T-cell (primary cell): ENCODE measurements at regions not wholly inside any gene's neighbourhood (a gene's known extent, or its start where the extent isn't known, plus 50 kb on each side); places are given as distances from the start of the nearest gene placed in this dataset.

ENCODE experiments used
- ATAC-seq, 4 experiments: fragments of 200-7000 bp in 3 of 4; fragments of 150-1000 bp in 1 of 4; cut with Tn5 transposase; replicated peaks in 1 of 4; 1 replicate in 3 of 4; 2 replicates in 1 of 4; pipeline ENCODE4 v1.10.0; 2021; ENCODE audit warnings: moderate library complexity in 3 of 4, mild to moderate bottlenecking in 2 of 4, moderate number of reproducible peaks in 1 of 4
- CTCF ChIA-PET, 2 donors: fragments of 300-600 bp; sonication (Branson Sonifier 250); formaldehyde crosslinking; loops; one replicate each; lab custom pipeline; 2022; ENCODE audit warnings: antibody characterized with exemption in 2 of 2; lab: Charles Lee
- POLR2A ChIA-PET, 2 donors: fragments of 300-600 bp; sonication (Branson Sonifier 250); formaldehyde crosslinking; loops; one replicate each; lab custom pipeline; 2022; ENCODE audit warnings: antibody characterized with exemption in 2 of 2; lab: Charles Lee
- DNase-seq, 35 experiments: peaks; one replicate each; pipeline versions ENCODE4 v3.0.0 to v3.0.0-alpha.2; 2013 to 2023
- H3K27ac ChIP-seq: one replicate; pipeline ENCODE4 v1.5.1; 2013; ENCODE audit warnings: low read length
- H3K27me3 ChIP-seq, 2 experiments: replicated peaks in 1 of 2; 1 replicate in 1 of 2; 2 replicates in 1 of 2; pipeline versions ENCODE4 v1.6.1 to v1.7.0; 2013; ENCODE audit warnings: low read length in 1 of 2, mixed read lengths in 1 of 2; ENCODE audit not compliant: control insufficient read depth in 2 of 2, insufficient read depth in 2 of 2; ENCODE audit errors: extremely low read depth in 1 of 2
- H3K36me3 ChIP-seq, 2 donors: 1 replicate in 1 of 2; 2 replicates in 1 of 2; pipeline versions ENCODE4 v1.6.1 to v1.7.0; 2013; ENCODE audit warnings: low read length in 1 of 2; ENCODE audit not compliant: control insufficient read depth in 2 of 2, insufficient read depth in 1 of 2; ENCODE audit errors: extremely low read depth in 1 of 2
- H3K4me1 ChIP-seq, 2 experiments: 1 replicate in 1 of 2; 2 replicates in 1 of 2; pipeline versions ENCODE4 v1.6.1 to v1.7.0; 2013; ENCODE audit warnings: low read length in 2 of 2, mixed read lengths in 1 of 2; ENCODE audit not compliant: insufficient read depth in 2 of 2, control insufficient read depth in 1 of 2; ENCODE audit errors: extremely low read depth in 1 of 2
- H3K4me3 ChIP-seq, 2 donors: 1 replicate in 1 of 2; 2 replicates in 1 of 2; pipeline versions ENCODE4 v1.5.1 to v1.7.0; 2013; ENCODE audit warnings: mild to moderate bottlenecking in 2 of 2, low read length in 1 of 2, moderate library complexity in 1 of 2; ENCODE audit not compliant: control insufficient read depth in 1 of 2; ENCODE audit errors: extremely low read depth in 1 of 2
- H3K9me3 ChIP-seq: 2 replicates; pipeline ENCODE4 v1.7.0; 2013
- H3K27ac Mint-ChIP-seq, 2 donors: one replicate each; pipeline ENCODE4 v1.8.0; 2020 to 2021; ENCODE audit warnings: mild to moderate bottlenecking in 2 of 2, mixed read lengths in 2 of 2
- H3K27me3 Mint-ChIP-seq, 2 donors: one replicate each; pipeline ENCODE4 v1.8.0; 2021 to 2022; ENCODE audit warnings: mixed read lengths in 2 of 2
- H3K36me3 Mint-ChIP-seq: one replicate; pipeline ENCODE4 v1.8.0; 2021; ENCODE audit warnings: mixed read lengths
- H3K4me1 Mint-ChIP-seq, 3 donors: one replicate each; pipeline ENCODE4 v1.8.0; 2020 to 2022; ENCODE audit warnings: mixed read lengths in 3 of 3, mild to moderate bottlenecking in 1 of 3
- H3K4me3 Mint-ChIP-seq, 3 donors: one replicate each; pipeline ENCODE4 v1.8.0; 2020 to 2022; ENCODE audit warnings: mild to moderate bottlenecking in 3 of 3, mixed read lengths in 3 of 3, moderate library complexity in 3 of 3
- H3K9me3 Mint-ChIP-seq, 3 donors: one replicate each; pipeline ENCODE4 v1.8.0; 2020 to 2022; ENCODE audit warnings: mixed read lengths in 3 of 3
- WGBS: methylation state at CpG from one replicate; pipeline ENCODE4 v1.1.5; 2013; ENCODE audit warnings: missing lambda C conversion rate; ENCODE audit not compliant: insufficient coverage; 5-methylcytosine and 5-hydroxymethylcytosine counted together

DNA sequence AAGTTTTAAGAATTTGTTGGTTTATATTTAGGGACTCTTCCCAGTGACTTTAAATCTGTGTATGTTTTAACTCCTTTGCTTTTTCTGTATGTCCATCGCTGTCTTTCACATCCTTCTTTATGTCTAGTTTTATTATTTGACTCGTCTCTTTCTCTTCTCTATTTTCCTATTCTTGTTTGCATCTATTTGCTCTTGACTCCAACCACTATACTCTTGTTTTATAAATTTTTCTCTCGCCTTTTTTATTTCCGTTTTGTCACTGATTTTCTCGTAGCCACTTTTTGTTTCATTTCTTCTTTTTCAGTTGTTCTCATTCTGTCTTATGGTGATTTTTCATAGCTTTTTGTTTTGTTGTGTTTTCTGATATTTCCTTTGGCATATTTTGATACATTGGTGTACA lies 170.5 kb upstream of the NETO1 start:
- WGBS: no CpG with 5 or more reads among the region's 5 CpGs
- H3K27ac ChIP-seq: no peak overlapping the region
- no peak for ATAC-seq
- H3K9me3 ChIP-seq: no peaks in the 10 kb centered on the region
- no peaks in the 10 kb centered on the region for H3K4me1 ChIP-seq
- no peak for DNase-seq
- no peaks in the 10 kb centered on the region for H3K27me3 ChIP-seq
- Mint-ChIP-seq H3K27me3 (no peaks in the 10 kb centered on the region), H3K4me1 (peaks cover 0 to 4% (median 0%) of the 10 kb centered on the region in 3 donors), H3K27ac (no peak overlapping the region), H3K9me3 (peaks cover 3 to 19% (median 5%) of the 10 kb centered on the region in 3 donors), H3K4me3 (no peak overlapping the region), H3K36me3 (no peaks in the 10 kb centered on the region)
- no peak overlapping the region for H3K4me3 ChIP-seq
- H3K36me3 ChIP-seq: no peaks in the 10 kb centered on the region
- CTCF ChIA-PET: no interaction called here
- POLR2A ChIA-PET: no interaction called here

DNA sequence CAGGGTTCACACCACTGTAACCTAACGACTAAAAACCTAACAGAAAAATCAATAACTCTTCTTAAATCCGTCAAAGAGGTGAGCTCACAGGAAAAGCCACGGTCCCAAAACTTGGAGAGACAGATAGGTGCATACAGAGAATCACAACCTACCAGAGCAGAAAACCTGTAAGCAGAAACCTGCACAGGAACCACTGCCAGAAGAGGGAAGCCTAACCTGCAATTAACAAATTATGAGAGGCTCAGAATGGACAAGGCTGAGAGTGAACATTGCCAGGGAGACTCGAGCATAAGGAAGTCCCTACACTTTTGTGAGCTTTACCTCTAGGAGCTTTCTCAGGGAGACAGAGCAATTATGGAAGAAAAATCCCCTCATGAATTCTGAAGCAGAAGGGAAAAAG lies 156.2 kb upstream of the NETO1 start:
- Histone ChIP-seq H3K4me1 (no peaks in the 10 kb centered on the region), H3K27me3 (peaks cover 0 to 2% of the 10 kb centered on the region in 2 experiments), H3K4me3 (no peak overlapping the region), H3K36me3 (no peaks in the 10 kb centered on the region), H3K27ac (no peak overlapping the region), H3K9me3 (no peaks in the 10 kb centered on the region)
- Mint-ChIP-seq H3K36me3 (no peaks in the 10 kb centered on the region), H3K27me3 (no peaks in the 10 kb centered on the region), H3K27ac (no peak overlapping the region), H3K4me1 (no peaks in the 10 kb centered on the region), H3K4me3 (no peak overlapping the region), H3K9me3 (peaks cover 19 to 28% (median 25%) of the 10 kb centered on the region in 3 donors)
- ATAC-seq: no peak
- DNase-seq: no peak
- CTCF ChIA-PET: no interaction called here
- WGBS: no CpG with 5 or more reads among the region's 4 CpGs
- POLR2A ChIA-PET: interaction anchor here in 1 of 2 donors (0.7 kb wide), 1 partner anchor 78 kb away, joined by 4 read pairs; no protein-coding TSS in a partner anchor

DNA sequence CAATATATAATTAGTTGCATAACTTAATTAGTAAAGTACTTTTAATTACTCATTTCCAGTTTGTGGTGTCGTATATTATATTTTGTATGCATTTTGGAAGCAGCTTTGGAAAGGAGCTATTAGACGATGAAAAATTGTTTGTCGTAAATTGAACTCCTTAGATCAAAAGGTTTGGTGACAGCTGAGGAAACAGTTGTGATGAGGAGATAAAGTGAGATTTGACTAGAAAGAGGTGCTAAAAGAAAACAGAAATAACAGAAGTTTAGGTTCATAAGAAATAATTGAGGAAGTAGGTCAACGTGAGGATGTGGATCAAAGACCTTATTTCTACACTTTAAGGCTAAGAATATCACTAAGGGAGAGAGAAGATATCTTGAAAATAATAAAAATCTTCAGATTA lies 141.9 kb upstream of the NETO1 start:
- Histone ChIP-seq H3K27ac (no peak overlapping the region), H3K27me3 (no peaks in the 10 kb centered on the region), H3K4me3 (no peak overlapping the region), H3K36me3 (no peaks in the 10 kb centered on the region), H3K9me3 (no peaks in the 10 kb centered on the region), H3K4me1 (peaks cover 0 to 2% of the 10 kb centered on the region in 2 experiments)
- ChIA-PET CTCF (no interaction called here), POLR2A (no interaction called here)
- 32% methylated on average over 2 of the region's 4 CpGs for WGBS
- no peak for DNase-seq
- no peaks in the 10 kb centered on the region for H3K4me1 Mint-ChIP-seq
- no peaks in the 10 kb centered on the region for H3K27me3 Mint-ChIP-seq
- no peak overlapping the region for H3K27ac Mint-ChIP-seq
- no peak for ATAC-seq
- H3K9me3 Mint-ChIP-seq: peaks cover 4 to 43% (median 10%) of the 10 kb centered on the region in 3 donors
- no peak overlapping the region for H3K4me3 Mint-ChIP-seq
- no peaks in the 10 kb centered on the region for H3K36me3 Mint-ChIP-seq

DNA sequence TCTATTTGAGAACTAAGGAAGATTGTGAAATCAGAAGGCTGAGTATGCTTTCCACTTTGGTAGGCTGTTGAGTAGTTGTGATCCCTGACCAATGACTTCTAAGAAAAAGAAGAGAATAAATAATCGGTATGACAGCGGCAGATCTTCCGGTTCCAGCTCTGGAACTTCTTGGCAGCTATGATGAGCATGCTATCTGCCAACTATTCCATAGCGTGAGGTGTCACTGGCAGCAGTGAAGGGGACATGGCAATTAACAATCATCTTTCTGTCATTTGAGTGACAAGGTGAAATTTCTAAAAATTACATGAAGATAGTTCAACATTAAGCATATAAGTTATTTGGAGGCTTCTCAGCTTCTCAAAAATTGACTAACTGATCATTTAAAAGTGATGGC lies 140.1 kb upstream of the NETO1 start:
- Histone ChIP-seq H3K4me1 (peaks cover 0 to 2% of the 10 kb centered on the region in 2 experiments), H3K9me3 (no peaks in the 10 kb centered on the region), H3K27ac (no peak overlapping the region), H3K36me3 (no peaks in the 10 kb centered on the region), H3K4me3 (no peak overlapping the region), H3K27me3 (no peaks in the 10 kb centered on the region)
- POLR2A ChIA-PET: no interaction called here
- no peak overlapping the region for H3K27ac Mint-ChIP-seq
- no peaks in the 10 kb centered on the region for H3K36me3 Mint-ChIP-seq
- ATAC-seq: no peak
- peaks cover 8 to 40% (median 9%) of the 10 kb centered on the region in 3 donors for H3K9me3 Mint-ChIP-seq
- no peaks in the 10 kb centered on the region for H3K27me3 Mint-ChIP-seq
- DNase-seq: no peak
- CTCF ChIA-PET: no interaction called here
- no peaks in the 10 kb centered on the region for H3K4me1 Mint-ChIP-seq
- H3K4me3 Mint-ChIP-seq: no peak overlapping the region
- WGBS: 87% methylated on average over 3 of the region's 4 CpGs

GRCh38 chr18:73007195-73007914 lies 139.6 kb upstream of the NETO1 start:
- DNase-seq (no peak), ATAC-seq (no peak)
- Mint-ChIP-seq H3K9me3 (peaks cover 6 to 36% (median 8%) of the 10 kb centered on the region in 3 donors), H3K4me1 (no peaks in the 10 kb centered on the region), H3K27me3 (no peaks in the 10 kb centered on the region), H3K27ac (no peak overlapping the region), H3K4me3 (no peak overlapping the region), H3K36me3 (no peaks in the 10 kb centered on the region)
- Histone ChIP-seq H3K27ac (no peak overlapping the region), H3K4me3 (no peak overlapping the region), H3K9me3 (no peaks in the 10 kb centered on the region), H3K36me3 (no peaks in the 10 kb centered on the region), H3K4me1 (peaks cover 0 to 2% of the 10 kb centered on the region in 2 experiments), H3K27me3 (no peaks in the 10 kb centered on the region)
- ChIA-PET POLR2A (no interaction called here), CTCF (no interaction called here)
- 78% methylated on average over 1 of the region's 6 CpGs for WGBS

- 14% methylated on average over 1 of the region's 3 CpGs for WGBS
- H3K27me3 ChIP-seq: no peaks in the 10 kb centered on the region
- no peaks in the 10 kb centered on the region for H3K9me3 ChIP-seq
- Mint-ChIP-seq H3K4me1 (no peaks in the 10 kb centered on the region), H3K9me3 (peaks cover 6 to 31% (median 6%) of the 10 kb centered on the region in 3 donors), H3K27me3 (no peaks in the 10 kb centered on the region), H3K36me3 (no peaks in the 10 kb centered on the region), H3K4me3 (no peak overlapping the region), H3K27ac (no peak overlapping the region)
- POLR2A ChIA-PET: no interaction called here
- H3K4me3 ChIP-seq: no peak overlapping the region
- no peak overlapping the region for H3K27ac ChIP-seq
- H3K36me3 ChIP-seq: no peaks in the 10 kb centered on the region
- CTCF ChIA-PET: no interaction called here
- peaks cover 0 to 2% of the 10 kb centered on the region in 2 experiments for H3K4me1 ChIP-seq
- ATAC-seq (no peak), DNase-seq (no peak)
Observed at GRCh38 chr18:73006331-73006730, 138.5 kb upstream of the NETO1 start.
